Hematopoietic multipotent progenitor cell (in vitro differentiated cells): ENCODE measurements at regions not wholly inside any gene's neighbourhood (a gene's known extent, or its start where the extent isn't known, plus 50 kb on each side); places are given as distances from the start of the nearest gene placed in this dataset.
A peak's percentile ranks its signal among the peaks of the same experiment; 100 is the strongest.
"Not testable (repeated sequence)": the region's sequence is repeated elsewhere in the genome, so short reads cannot be mapped to it uniquely, and the experiment has no call there.

ENCODE experiments used
- DNase-seq, 3 donors: peaks; one replicate each; pipeline ENCODE4 v3.0.0-alpha.2; 2011 to 2015; ENCODE audit warnings: low read depth in 2 of 3, low spot score in 2 of 3

- no peak for DNase-seq
Observed at GRCh38 chrX:69065451-69065850, 99.8 kb downstream of the PJA1 start.

GRCh38 chrX:69063486-69063885 is 101.8 kb downstream of the PJA1 start:
- DNase-seq: no peak

GRCh38 chrX:69062493-69062892 is 102.8 kb downstream of the PJA1 start:
- DNase-seq: no peak

- peak in 1 of 3 donors; percentile 6 for DNase-seq
Observed at GRCh38 chrX:69060631-69061408, 104.4 kb downstream of the PJA1 start.

- no peak for DNase-seq
Observed at GRCh38 chrX:69055193-69055592, 110.1 kb downstream of the PJA1 start.

GRCh38 chrX:69054497-69054896 is 110.8 kb downstream of the PJA1 start:
- not testable (repeated sequence) for DNase-seq

- no peak for DNase-seq
Observed at GRCh38 chrX:69051901-69052300, 113.4 kb downstream of the PJA1 start.

- no peak for DNase-seq
Observed at GRCh38 chrX:69050051-69050765, 115.0 kb downstream of the PJA1 start.

GRCh38 chrX:69046996-69047490 is 118.2 kb downstream of the PJA1 start:
- no peak for DNase-seq

- no peak for DNase-seq
Observed at GRCh38 chrX:69045616-69046345, 119.5 kb downstream of the PJA1 start.

GRCh38 chrX:69038816-69039215 is 126.4 kb downstream of the PJA1 start:
- DNase-seq: no peak

- no peak for DNase-seq
Observed at GRCh38 chrX:69038188-69038587, 127.1 kb downstream of the PJA1 start.

- no peak for DNase-seq
Observed at GRCh38 chrX:69037786-69038185, 127.5 kb downstream of the PJA1 start.

GRCh38 chrX:69036674-69037573 is 128.3 kb downstream of the PJA1 start:
- no peak for DNase-seq

GRCh38 chrX:69034451-69034850 is 130.8 kb downstream of the PJA1 start:
- DNase-seq: no peak

- DNase-seq: no peak
Observed at GRCh38 chrX:69033936-69034335, 131.3 kb downstream of the PJA1 start.

GRCh38 chrX:69032601-69033000 is 132.7 kb downstream of the PJA1 start:
- DNase-seq: no peak

- no peak for DNase-seq
Observed at GRCh38 chrX:69031971-69032391, 133.3 kb downstream of the PJA1 start.

GRCh38 chrX:69031181-69031580 is 134.1 kb downstream of the PJA1 start:
- DNase-seq: no peak

- DNase-seq: no peak
Observed at GRCh38 chrX:69029771-69030170, 135.5 kb downstream of the PJA1 start.
